ENCODE measurements at regions not wholly inside any gene's neighbourhood (a gene's known extent, or its start where the extent isn't known, plus 50 kb on each side); places are given as distances from the start of the nearest gene placed in this dataset.

- in situ Hi-C loops (cut with HindIII; ENCODE audit: low sequenced_read_pairs) = no loop called here
- no peak for TF ChIP-seq CTCF (IDR thresholded peaks at IDR 0.05; ENCODE audit: low read depth, low read length, missing control alignments)
- no peak overlapping the region for H3K4me3 ChIP-seq (ENCODE audit: low read depth, low read length)
- no peak for DNase-seq (ENCODE audit: low read depth)
Measured at GRCh38 chr16:73510852-73511251, 462.9 kb upstream of the ZFHX3 start.

GRCh38 chr16:73506568-73507056, 458.7 kb upstream of the ZFHX3 start:
- DNase-seq (ENCODE audit: low read depth) = no peak
- in situ Hi-C loops (cut with HindIII; ENCODE audit: low sequenced_read_pairs) = no loop called here
- H3K4me3 ChIP-seq (ENCODE audit: low read depth, low read length) = no peak overlapping the region
- no peak for TF ChIP-seq CTCF (IDR thresholded peaks at IDR 0.05; ENCODE audit: low read depth, low read length, missing control alignments)

GRCh38 chr16:73505577-73505976, 457.6 kb upstream of the ZFHX3 start:
- no peak for DNase-seq (ENCODE audit: low read depth)
- TF ChIP-seq CTCF (IDR thresholded peaks at IDR 0.05; ENCODE audit: low read depth, low read length, missing control alignments) = no peak
- in situ Hi-C loops (cut with HindIII; ENCODE audit: low sequenced_read_pairs) = no loop called here
- no peak overlapping the region for H3K4me3 ChIP-seq (ENCODE audit: low read depth, low read length)

- TF ChIP-seq CTCF (IDR thresholded peaks at IDR 0.05; ENCODE audit: low read depth, low read length, missing control alignments) = no peak
- H3K4me3 ChIP-seq (ENCODE audit: low read depth, low read length) = no peak overlapping the region
- in situ Hi-C loops (cut with HindIII; ENCODE audit: low sequenced_read_pairs) = no loop called here
- no peak for DNase-seq (ENCODE audit: low read depth)
Measured at GRCh38 chr16:73504591-73505575, 457.0 kb upstream of the ZFHX3 start.

GRCh38 chr16:73503093-73503492, 455.2 kb upstream of the ZFHX3 start:
- no peak for DNase-seq (ENCODE audit: low read depth)
- no peak overlapping the region for H3K4me3 ChIP-seq (ENCODE audit: low read depth, low read length)
- TF ChIP-seq CTCF (IDR thresholded peaks at IDR 0.05; ENCODE audit: low read depth, low read length, missing control alignments) = no peak
- in situ Hi-C loops (cut with HindIII; ENCODE audit: low sequenced_read_pairs) = no loop called here

DNA sequence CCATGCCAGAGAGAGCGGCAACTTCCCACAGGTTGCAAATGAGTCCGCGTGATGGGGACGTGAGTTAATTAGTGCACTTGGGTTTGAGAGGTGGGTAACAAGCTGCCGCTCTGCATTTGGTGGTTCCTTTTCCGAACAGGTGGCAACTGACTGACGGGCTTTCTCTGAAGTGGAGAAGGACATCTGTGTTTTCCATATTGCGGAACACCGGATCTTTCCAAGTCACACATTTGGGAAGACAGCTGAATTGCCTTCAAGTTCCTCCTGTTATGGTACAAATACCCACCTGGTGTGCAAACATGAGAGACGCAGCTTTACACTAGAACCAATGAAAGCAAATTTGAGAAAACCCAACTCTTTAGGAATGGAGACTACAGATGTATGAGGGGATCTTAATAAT, 451.3 kb upstream of the ZFHX3 start:
- TF ChIP-seq CTCF (IDR thresholded peaks at IDR 0.05; ENCODE audit: low read depth, low read length, missing control alignments) = no peak
- no peak for DNase-seq (ENCODE audit: low read depth)
- H3K4me3 ChIP-seq (ENCODE audit: low read depth, low read length) = no peak overlapping the region
- in situ Hi-C loops (cut with HindIII; ENCODE audit: low sequenced_read_pairs) = no loop called here

Data from astrocyte of the cerebellum (primary cell).